IMR-90 (cell line): ENCODE measurements at regions not wholly inside any gene's neighbourhood (a gene's known extent, or its start where the extent isn't known, plus 50 kb on each side); places are given as distances from the start of the nearest gene placed in this dataset.

Experiments
- ATAC-seq: fragments of 200-7000 bp; cut with Tn5 transposase; 2 replicates; pipeline ENCODE4 v1.9.1; 2020; ENCODE audit warnings: low read depth, mild to moderate bottlenecking, moderate library complexity
- BruUV-seq: library from RNA; stranded (reverse); fragments of 400-500 nt; replicated peaks from 2 replicates; lab custom pipeline; 2021; lab: Mats Ljungman, UMichigan
- CTCF ChIA-PET: fragments of 300-600 bp; formaldehyde crosslinking; extraction: SDS; loops from one replicate; lab custom pipeline; 2021; ENCODE audit warnings: antibody characterized with exemption; lab: Yijun Ruan, JAX
- POLR2A ChIA-PET: fragments of 300-600 bp; sonication (Branson Sonifier 250); formaldehyde crosslinking; loops from one replicate; lab custom pipeline; 2022; ENCODE audit warnings: antibody characterized with exemption; ENCODE audit not compliant: unreplicated experiment; lab: Charles Lee
- DNase-seq: peaks from one replicate; pipeline ENCODE4 v3.0.0; 2013
- H2AFZ ChIP-seq: replicated peaks from 2 replicates; pipeline ENCODE3; 2013; ENCODE audit warnings: low read length, mild to moderate bottlenecking; ENCODE audit not compliant: poor library complexity
- H2AK5ac ChIP-seq: 2 replicates; pipeline ENCODE4 v1.6.1; 2013; ENCODE audit warnings: low read depth, low read length, inconsistent platforms
- H2AK9ac ChIP-seq: replicated peaks from 2 replicates; pipeline ENCODE3; 2013; ENCODE audit warnings: mild to moderate bottlenecking, low read depth, low read length, moderate library complexity; ENCODE audit not compliant: poor library complexity
- H2BK120ac ChIP-seq: 2 replicates; pipeline ENCODE4 v1.6.1; 2013; ENCODE audit warnings: low read depth, low read length, inconsistent platforms
- H2BK15ac ChIP-seq: 3 replicates; pipeline ENCODE4 v1.6.1; 2013; ENCODE audit warnings: low read depth, low read length, inconsistent platforms
- H2BK20ac ChIP-seq: 2 replicates; pipeline ENCODE4 v1.6.1; 2013; ENCODE audit warnings: low read depth, mild to moderate bottlenecking, inconsistent platforms, low read length, moderate library complexity
- H2BK5ac ChIP-seq: 2 replicates; pipeline ENCODE4 v1.6.1; 2013; ENCODE audit warnings: mild to moderate bottlenecking, low read depth, low read length, inconsistent platforms; ENCODE audit not compliant: poor library complexity, severe bottlenecking
- H3K14ac ChIP-seq: replicated peaks from 2 replicates; pipeline ENCODE4 v1.6.1; 2013; ENCODE audit warnings: low read depth, low read length, inconsistent platforms
- H3K18ac ChIP-seq: 2 replicates; pipeline ENCODE4 v1.6.1; 2013; ENCODE audit warnings: low read depth, low read length, control low read depth
- H3K23ac ChIP-seq: 2 replicates; pipeline ENCODE4 v1.6.1; 2013; ENCODE audit warnings: low read depth, low read length, inconsistent platforms
- H3K27ac ChIP-seq: 2 replicates; pipeline ENCODE4 v1.5.1; 2013; ENCODE audit warnings: mild to moderate bottlenecking, control low read depth, low read length; ENCODE audit not compliant: insufficient read depth
- H3K27me3 ChIP-seq: 2 replicates; pipeline ENCODE4 v1.6.1; 2013; ENCODE audit warnings: low read length; ENCODE audit not compliant: control insufficient read depth, insufficient read depth
- H3K36me3 ChIP-seq: 2 replicates; pipeline ENCODE4 v1.6.1; 2013; ENCODE audit warnings: low read length, mixed read lengths; ENCODE audit not compliant: control insufficient read depth, insufficient read depth
- H3K4ac ChIP-seq: 2 replicates; pipeline ENCODE4 v1.6.1; 2013; ENCODE audit warnings: low read depth, low read length, inconsistent platforms
- H3K4me1 ChIP-seq: 2 replicates; pipeline ENCODE4 v1.6.1; 2013; ENCODE audit warnings: low read length, mixed read lengths; ENCODE audit not compliant: control insufficient read depth, insufficient read depth
- H3K4me2 ChIP-seq: 2 replicates; pipeline ENCODE4 v1.6.1; 2013; ENCODE audit warnings: low read depth, mild to moderate bottlenecking, control low read depth, low read length, moderate library complexity
- H3K4me3 ChIP-seq: 2 replicates; pipeline ENCODE4 v1.5.1; 2013; ENCODE audit warnings: low read depth, mild to moderate bottlenecking, control low read depth, low read length, moderate library complexity; ENCODE audit not compliant: insufficient read depth
- H3K56ac ChIP-seq: 2 replicates; pipeline ENCODE4 v1.6.1; 2013; ENCODE audit warnings: low read length, inconsistent platforms; ENCODE audit not compliant: insufficient read depth; ENCODE audit errors: extremely low read depth
- H3K79me1 ChIP-seq, 2 experiments: 2 replicates each; pipeline ENCODE4 v1.6.1; 2013; ENCODE audit warnings: low read length in 2 of 2, inconsistent platforms in 1 of 2, low read depth in 1 of 2
- H3K9ac ChIP-seq: 2 replicates; pipeline ENCODE4 v1.6.1; 2013; ENCODE audit warnings: low read depth, low read length, control low read depth
- H3K9me1 ChIP-seq: 2 replicates; pipeline ENCODE4 v1.6.1; 2013; ENCODE audit warnings: low read length, inconsistent platforms; ENCODE audit not compliant: insufficient read depth
- H3K9me3 ChIP-seq: 2 replicates; pipeline ENCODE4 v1.6.1; 2013; ENCODE audit warnings: low read length; ENCODE audit not compliant: control insufficient read depth, insufficient read depth
- H4K20me1 ChIP-seq: 2 replicates; pipeline ENCODE4 v1.6.1; 2013; ENCODE audit warnings: low read length, inconsistent platforms; ENCODE audit not compliant: insufficient read depth
- H4K5ac ChIP-seq: 2 replicates; pipeline ENCODE4 v1.6.1; 2013; ENCODE audit warnings: mild to moderate bottlenecking, low read depth, low read length, control low read depth
- H4K8ac ChIP-seq, 2 experiments: 2 replicates each; pipeline ENCODE4 v1.6.1; 2013; ENCODE audit warnings: low read depth in 2 of 2, low read length in 2 of 2, control low read depth in 1 of 2, inconsistent platforms in 1 of 2
- H4K91ac ChIP-seq: 2 replicates; pipeline ENCODE4 v1.6.1; 2013; ENCODE audit warnings: low read depth, low read length, inconsistent platforms; ENCODE audit not compliant: insufficient read depth
- MAZ ChIP-seq: IDR thresholded peaks from 2 replicates; pipeline ENCODE4 v1.6.1; 2012; ENCODE audit warnings: low read depth, mild to moderate bottlenecking, low read length, improper control_type of control experiment, moderate library complexity, borderline replicate concordance
- WGBS, 2 experiments: methylation state at CpG; one replicate each; pipeline versions ENCODE4 v1.1.5 to v1.1.7; 2013; ENCODE audit warnings: missing lambda C conversion rate in 2 of 2; ENCODE audit not compliant: insufficient read length in 1 of 2; ENCODE audit errors: extremely low coverage in 2 of 2; 5-methylcytosine and 5-hydroxymethylcytosine counted together
- dilution Hi-C: fragments of 300-500 bp; cut with HindIII; formaldehyde crosslinking; loops from one replicate; pipeline ENCODE4 v1.14.3; 2018; ENCODE audit warnings: low sequenced_read_pairs; ENCODE audit not compliant: unreplicated experiment
- in situ Hi-C: fragments of 300-500 bp; cut with MboI; formaldehyde crosslinking; loops from 3 replicates; pipeline ENCODE4 v1.14.3; 2019; ENCODE audit warnings: low sequenced_read_pairs, inconsistent platforms, mixed read lengths
- intact Hi-C: fragments of 100-400 bp; cut with micrococcal nuclease; formaldehyde crosslinking; loops from 2 replicates; pipeline ENCODE4 v1.10.0; 2022

DNA sequence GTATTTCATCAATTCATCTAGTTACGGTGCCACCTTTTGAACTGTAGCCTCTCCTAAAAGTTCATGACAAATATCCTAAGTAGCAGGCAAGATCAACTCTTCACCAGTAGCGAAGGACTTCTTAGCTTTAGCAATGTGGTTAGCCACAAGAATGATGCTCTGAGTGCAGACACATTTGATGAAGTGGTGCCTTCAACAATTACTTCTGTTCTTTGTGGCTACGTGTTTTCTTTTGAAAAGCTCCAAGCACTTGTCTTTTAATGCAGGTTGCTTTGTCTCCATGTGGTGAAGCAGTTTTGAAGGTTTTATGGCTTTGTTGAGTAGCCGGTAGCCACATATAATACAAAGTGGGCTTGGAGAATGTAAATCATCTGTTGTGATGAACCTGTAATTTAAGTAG is 194.7 kb downstream of the B3GLCT start:
- intact Hi-C loops: no loop called here
- no peak overlapping the region for H4K8ac ChIP-seq
- H3K27me3 ChIP-seq: no peaks in the 10 kb centered on the region
- dilution Hi-C loops: no loop called here
- no TSS peak for BruUV-seq
- H2BK15ac ChIP-seq: no peak overlapping the region
- H3K27ac ChIP-seq: no peak overlapping the region
- CTCF ChIA-PET: interaction anchor here (1.0 kb wide), 1 partner anchor 10 kb away, joined by 7 read pairs; no protein-coding TSS in a partner anchor
- H4K91ac ChIP-seq: no peak overlapping the region
- no peaks in the 10 kb centered on the region for H3K9me3 ChIP-seq
- no peak overlapping the region for H4K5ac ChIP-seq
- H3K9me1 ChIP-seq: no peaks in the 10 kb centered on the region
- DNase-seq: no peak
- H2BK5ac ChIP-seq: no peak overlapping the region
- H3K4ac ChIP-seq: no peak overlapping the region
- no peak overlapping the region for H3K56ac ChIP-seq
- H3K79me1 ChIP-seq: no peaks in the 10 kb centered on the region
- no peaks in the 10 kb centered on the region for H3K4me1 ChIP-seq
- WGBS, 2 experiments: 100% methylated on average over 1 of the region's 4 CpGs; no CpG with 5 or more reads in 1 of the 2 experiments
- no peaks in the 10 kb centered on the region for H4K20me1 ChIP-seq
- H3K9ac ChIP-seq: no peak overlapping the region
- TF ChIP-seq MAZ: no peak
- no peak overlapping the region for H3K4me3 ChIP-seq
- no peak overlapping the region for H2AK9ac ChIP-seq
- no peak overlapping the region for H2AFZ ChIP-seq
- in situ Hi-C loops: no loop called here
- H2BK20ac ChIP-seq: no peak overlapping the region
- H3K18ac ChIP-seq: no peak overlapping the region
- no peak overlapping the region for H3K14ac ChIP-seq
- no peak overlapping the region for H3K4me2 ChIP-seq
- H3K36me3 ChIP-seq: no peaks in the 10 kb centered on the region
- POLR2A ChIA-PET: no interaction called here
- no peak overlapping the region for H2BK120ac ChIP-seq
- ATAC-seq: no peak
- H3K23ac ChIP-seq: no peak overlapping the region
- H2AK5ac ChIP-seq: no peak overlapping the region
